Neural crest cell (in vitro differentiated cells): ENCODE measurements at regions not wholly inside any gene's neighbourhood (a gene's known extent, or its start where the extent isn't known, plus 50 kb on each side); places are given as distances from the start of the nearest gene placed in this dataset.

Source experiments
- DNase-seq: peaks from one replicate; pipeline ENCODE4 v3.0.0; 2021; ENCODE audit warnings: low read depth, mixed read lengths, low spot score
- H3K27ac Mint-ChIP-seq: one replicate; pipeline ENCODE4 v1.8.0; 2021; ENCODE audit warnings: mild to moderate bottlenecking, mixed read lengths; ENCODE audit not compliant: unreplicated experiment
- H3K27me3 Mint-ChIP-seq: 2 replicates; pipeline ENCODE4 v1.8.0; 2021; ENCODE audit warnings: low read depth, mild to moderate bottlenecking, mixed read lengths
- H3K36me3 Mint-ChIP-seq: 2 replicates; pipeline ENCODE4 v1.8.0; 2021; ENCODE audit warnings: low read depth, mild to moderate bottlenecking, mixed read lengths
- H3K4me1 Mint-ChIP-seq: 2 replicates; pipeline ENCODE4 v1.8.0; 2021; ENCODE audit warnings: mixed read lengths
- H3K4me3 Mint-ChIP-seq: one replicate; pipeline ENCODE4 v1.8.0; 2021; ENCODE audit warnings: mild to moderate bottlenecking, mixed read lengths
- H3K9me3 Mint-ChIP-seq: 2 replicates; pipeline ENCODE4 v1.8.0; 2021; ENCODE audit warnings: mixed read lengths
- TF ChIP-seq, protein P1 (sequence below): fragments of 200-600 bp; sonication (generic); conservative IDR thresholded peaks from 2 replicates; pipeline ENCODE4 v1.5.0; 2021; ENCODE audit warnings: antibody characterized with exemption, mild to moderate bottlenecking

DNA sequence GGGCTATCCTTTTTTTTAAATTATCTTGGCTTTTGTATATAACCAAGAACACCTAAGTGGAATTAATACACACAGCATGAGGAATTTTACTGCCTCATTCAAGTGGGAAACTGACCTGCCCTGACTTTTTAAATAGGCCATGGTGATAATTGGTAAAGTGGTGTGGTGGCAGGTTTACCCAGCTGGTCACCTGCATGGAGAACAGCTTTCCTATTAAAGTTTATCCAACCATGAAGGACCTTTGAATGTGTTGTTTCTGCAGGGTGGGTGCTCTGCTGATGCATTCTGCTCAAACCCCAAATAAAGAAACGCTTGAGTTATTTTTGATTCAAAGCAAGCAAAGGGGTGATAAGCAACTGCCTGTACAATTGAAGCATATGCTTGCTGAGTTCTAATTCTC is 261.0 kb upstream of the GRIN3A start:
- TF ChIP-seq, protein P1, sequence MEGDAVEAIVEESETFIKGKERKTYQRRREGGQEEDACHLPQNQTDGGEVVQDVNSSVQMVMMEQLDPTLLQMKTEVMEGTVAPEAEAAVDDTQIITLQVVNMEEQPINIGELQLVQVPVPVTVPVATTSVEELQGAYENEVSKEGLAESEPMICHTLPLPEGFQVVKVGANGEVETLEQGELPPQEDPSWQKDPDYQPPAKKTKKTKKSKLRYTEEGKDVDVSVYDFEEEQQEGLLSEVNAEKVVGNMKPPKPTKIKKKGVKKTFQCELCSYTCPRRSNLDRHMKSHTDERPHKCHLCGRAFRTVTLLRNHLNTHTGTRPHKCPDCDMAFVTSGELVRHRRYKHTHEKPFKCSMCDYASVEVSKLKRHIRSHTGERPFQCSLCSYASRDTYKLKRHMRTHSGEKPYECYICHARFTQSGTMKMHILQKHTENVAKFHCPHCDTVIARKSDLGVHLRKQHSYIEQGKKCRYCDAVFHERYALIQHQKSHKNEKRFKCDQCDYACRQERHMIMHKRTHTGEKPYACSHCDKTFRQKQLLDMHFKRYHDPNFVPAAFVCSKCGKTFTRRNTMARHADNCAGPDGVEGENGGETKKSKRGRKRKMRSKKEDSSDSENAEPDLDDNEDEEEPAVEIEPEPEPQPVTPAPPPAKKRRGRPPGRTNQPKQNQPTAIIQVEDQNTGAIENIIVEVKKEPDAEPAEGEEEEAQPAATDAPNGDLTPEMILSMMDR: no peak
- no peaks in the 10 kb centered on the region for H3K9me3 Mint-ChIP-seq
- no peak overlapping the region for H3K4me3 Mint-ChIP-seq
- DNase-seq: no peak
- H3K27me3 Mint-ChIP-seq: peaks cover 14% of the 10 kb centered on the region
- H3K36me3 Mint-ChIP-seq: no peaks in the 10 kb centered on the region
- H3K4me1 Mint-ChIP-seq: no peaks in the 10 kb centered on the region
- H3K27ac Mint-ChIP-seq: no peak overlapping the region

DNA sequence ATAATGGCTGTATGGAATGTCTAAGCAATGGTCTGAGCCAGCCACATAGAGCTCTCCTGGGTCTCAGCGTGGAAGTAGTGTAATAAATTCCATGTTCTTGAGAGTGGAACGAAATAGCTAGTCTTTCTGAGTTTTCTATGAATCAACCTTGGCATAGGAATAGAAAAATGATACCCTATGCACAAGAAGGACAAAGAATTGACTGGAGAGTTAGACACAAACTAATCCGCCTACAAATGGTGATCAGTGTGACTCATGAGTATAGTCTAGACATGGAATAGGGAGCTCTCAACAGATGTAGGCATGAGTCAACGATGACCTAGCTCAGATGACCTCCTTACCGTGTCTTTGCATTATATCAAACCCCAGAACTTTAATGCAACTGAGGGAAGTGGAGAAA is 256.8 kb upstream of the GRIN3A start:
- H3K27me3 Mint-ChIP-seq: peaks cover 23% of the 10 kb centered on the region
- TF ChIP-seq, protein P1: no peak
- H3K36me3 Mint-ChIP-seq: no peaks in the 10 kb centered on the region
- H3K27ac Mint-ChIP-seq: no peak overlapping the region
- DNase-seq: no peak
- H3K4me3 Mint-ChIP-seq: no peak overlapping the region
- no peaks in the 10 kb centered on the region for H3K9me3 Mint-ChIP-seq
- H3K4me1 Mint-ChIP-seq: no peaks in the 10 kb centered on the region

DNA sequence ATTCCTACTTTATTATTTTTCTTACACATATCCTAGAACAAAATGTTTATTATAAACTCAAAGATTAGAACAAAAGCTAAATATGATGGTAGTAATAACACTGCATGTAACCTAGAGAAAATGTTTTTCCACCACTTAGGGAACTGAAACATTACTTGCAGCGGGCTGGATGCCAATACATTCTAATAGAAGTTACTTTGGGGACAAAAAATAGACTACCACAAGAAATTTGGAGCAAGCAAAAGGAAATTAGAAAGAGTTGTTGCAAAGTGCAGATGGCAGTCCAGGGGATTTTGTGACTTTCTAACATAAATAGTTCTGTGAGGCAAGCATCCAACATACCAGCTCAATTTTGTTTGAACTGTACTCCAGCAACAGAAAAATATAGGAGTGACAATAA is 255.3 kb upstream of the GRIN3A start:
- TF ChIP-seq, protein P1: no peak
- H3K9me3 Mint-ChIP-seq: no peaks in the 10 kb centered on the region
- peaks cover 27% of the 10 kb centered on the region for H3K27me3 Mint-ChIP-seq
- H3K36me3 Mint-ChIP-seq: no peaks in the 10 kb centered on the region
- H3K4me3 Mint-ChIP-seq: no peak overlapping the region
- H3K27ac Mint-ChIP-seq: no peak overlapping the region
- no peaks in the 10 kb centered on the region for H3K4me1 Mint-ChIP-seq
- DNase-seq: no peak

DNA sequence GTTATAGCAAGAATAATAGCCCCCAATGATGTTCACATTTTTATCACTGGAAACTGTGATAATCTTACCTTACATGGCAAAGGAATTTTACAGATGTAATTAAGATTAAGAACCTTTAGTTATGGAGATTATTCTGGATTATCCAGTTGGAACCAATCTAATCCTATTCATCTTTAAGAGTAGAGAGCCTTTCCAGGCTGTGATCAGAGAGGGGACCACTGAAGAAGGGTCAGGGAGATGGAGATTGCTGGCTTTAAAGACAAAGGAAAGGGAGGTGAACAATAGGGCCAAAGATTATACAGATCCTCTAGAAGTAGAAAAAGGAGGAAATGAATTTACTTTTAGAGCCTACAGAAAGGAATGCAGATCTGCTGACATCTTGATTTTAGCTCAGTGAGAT is 253.5 kb upstream of the GRIN3A start:
- peaks cover 29% of the 10 kb centered on the region for H3K27me3 Mint-ChIP-seq
- TF ChIP-seq, protein P1: no peak
- no peak overlapping the region for H3K4me3 Mint-ChIP-seq
- H3K9me3 Mint-ChIP-seq: no peaks in the 10 kb centered on the region
- no peak overlapping the region for H3K27ac Mint-ChIP-seq
- no peak for DNase-seq
- no peaks in the 10 kb centered on the region for H3K4me1 Mint-ChIP-seq
- no peaks in the 10 kb centered on the region for H3K36me3 Mint-ChIP-seq

DNA sequence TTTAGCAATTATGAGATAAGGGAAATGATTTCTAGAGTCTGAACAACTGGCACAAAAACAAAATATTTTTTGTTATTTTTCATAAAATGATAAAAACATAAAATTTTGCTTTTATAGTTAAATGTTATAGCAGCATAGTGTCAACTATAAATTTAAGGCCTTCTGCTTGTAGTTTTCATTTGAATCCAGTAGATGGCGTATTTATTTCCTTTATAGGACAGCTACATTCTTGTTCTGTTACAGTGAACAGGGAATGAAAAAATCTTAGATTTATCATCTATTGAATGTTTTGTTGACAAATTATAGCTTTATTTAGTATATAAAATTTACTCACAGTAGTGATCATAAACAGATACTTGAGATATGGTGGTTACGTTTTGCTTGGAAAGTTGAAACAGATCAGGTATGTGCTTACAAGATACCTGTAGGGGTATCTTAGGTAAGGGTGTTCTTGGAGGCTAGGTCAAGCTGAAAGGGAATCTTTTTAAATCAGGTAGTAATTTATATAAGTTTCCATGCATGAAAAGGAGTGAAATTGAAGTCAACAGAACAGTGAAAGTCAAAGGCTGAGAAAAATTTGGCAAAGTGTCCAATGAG is 239.3 kb upstream of the GRIN3A start:
- no peaks in the 10 kb centered on the region for H3K9me3 Mint-ChIP-seq

More for the DNA sequence above, 239.3 kb upstream of the GRIN3A start:
- Mint-ChIP-seq H3K4me1 (peaks cover 5% of the 10 kb centered on the region), H3K36me3 (no peaks in the 10 kb centered on the region), H3K27me3 (peaks cover 3% of the 10 kb centered on the region), H3K27ac (no peak overlapping the region), H3K4me3 (no peak overlapping the region)
- DNase-seq: no peak
- TF ChIP-seq, protein P1: peak; percentile 83
